GM12892 (cell line): ENCODE measurements at regions not wholly inside any gene's neighbourhood (a gene's known extent, or its start where the extent isn't known, plus 50 kb on each side); places are given as distances from the start of the nearest gene placed in this dataset.

Experiments used
- POLR2A ChIP-seq: IDR thresholded peaks from 2 replicates; pipeline ENCODE4 v1.6.1; 2011; ENCODE audit warnings: low read depth, low read length, control low read depth
- POLR2AphosphoS5 ChIP-seq: IDR thresholded peaks from 2 replicates; pipeline ENCODE4 v1.6.1; 2011; ENCODE audit warnings: low read depth, low read length, control low read depth
- TAF1 ChIP-seq: IDR thresholded peaks from 2 replicates; pipeline ENCODE4 v1.6.1; 2011; ENCODE audit warnings: low read depth, mild to moderate bottlenecking, control low read depth, low read length, borderline replicate concordance

GRCh38 chr1:181250038-181250437 is 161.5 kb downstream of the IER5 start:
- TF ChIP-seq POLR2A (no peak), POLR2AphosphoS5 (no peak), TAF1 (no peak)
